ENCODE measurements at regions not wholly inside any gene's neighbourhood (a gene's known extent, or its start where the extent isn't known, plus 50 kb on each side); places are given as distances from the start of the nearest gene placed in this dataset.

DNA sequence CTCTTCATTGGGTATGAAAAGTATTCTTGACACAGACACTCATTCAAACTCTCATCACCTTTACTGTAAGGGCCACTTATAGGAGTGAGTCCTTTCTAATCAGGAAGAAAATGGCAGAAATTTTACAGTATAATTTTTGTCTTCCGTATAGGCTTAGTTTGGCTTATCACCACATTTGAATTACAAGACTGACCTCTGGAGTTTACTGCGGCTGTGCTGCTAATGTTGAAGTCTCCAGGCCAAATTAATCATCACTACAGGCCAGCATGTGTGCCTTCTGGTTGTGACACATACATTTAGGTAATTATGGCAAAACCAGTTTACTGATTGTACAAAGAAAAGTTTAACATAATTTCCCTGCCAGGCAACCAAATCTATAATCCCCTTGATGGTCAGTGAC, 753.6 kb upstream of the GCFC2 start:
- TF ChIP-seq EP300 (IDR thresholded peaks at IDR 0.05) = no peak
- TF ChIP-seq, protein P1, sequence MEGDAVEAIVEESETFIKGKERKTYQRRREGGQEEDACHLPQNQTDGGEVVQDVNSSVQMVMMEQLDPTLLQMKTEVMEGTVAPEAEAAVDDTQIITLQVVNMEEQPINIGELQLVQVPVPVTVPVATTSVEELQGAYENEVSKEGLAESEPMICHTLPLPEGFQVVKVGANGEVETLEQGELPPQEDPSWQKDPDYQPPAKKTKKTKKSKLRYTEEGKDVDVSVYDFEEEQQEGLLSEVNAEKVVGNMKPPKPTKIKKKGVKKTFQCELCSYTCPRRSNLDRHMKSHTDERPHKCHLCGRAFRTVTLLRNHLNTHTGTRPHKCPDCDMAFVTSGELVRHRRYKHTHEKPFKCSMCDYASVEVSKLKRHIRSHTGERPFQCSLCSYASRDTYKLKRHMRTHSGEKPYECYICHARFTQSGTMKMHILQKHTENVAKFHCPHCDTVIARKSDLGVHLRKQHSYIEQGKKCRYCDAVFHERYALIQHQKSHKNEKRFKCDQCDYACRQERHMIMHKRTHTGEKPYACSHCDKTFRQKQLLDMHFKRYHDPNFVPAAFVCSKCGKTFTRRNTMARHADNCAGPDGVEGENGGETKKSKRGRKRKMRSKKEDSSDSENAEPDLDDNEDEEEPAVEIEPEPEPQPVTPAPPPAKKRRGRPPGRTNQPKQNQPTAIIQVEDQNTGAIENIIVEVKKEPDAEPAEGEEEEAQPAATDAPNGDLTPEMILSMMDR (IDR thresholded peaks at IDR 0.05) = no peak
- TF ChIP-seq POLR2A (IDR thresholded peaks at IDR 0.05) = no peak
